ENCODE measurements at regions not wholly inside any gene's neighbourhood (a gene's known extent, or its start where the extent isn't known, plus 50 kb on each side); places are given as distances from the start of the nearest gene placed in this dataset.

DNA sequence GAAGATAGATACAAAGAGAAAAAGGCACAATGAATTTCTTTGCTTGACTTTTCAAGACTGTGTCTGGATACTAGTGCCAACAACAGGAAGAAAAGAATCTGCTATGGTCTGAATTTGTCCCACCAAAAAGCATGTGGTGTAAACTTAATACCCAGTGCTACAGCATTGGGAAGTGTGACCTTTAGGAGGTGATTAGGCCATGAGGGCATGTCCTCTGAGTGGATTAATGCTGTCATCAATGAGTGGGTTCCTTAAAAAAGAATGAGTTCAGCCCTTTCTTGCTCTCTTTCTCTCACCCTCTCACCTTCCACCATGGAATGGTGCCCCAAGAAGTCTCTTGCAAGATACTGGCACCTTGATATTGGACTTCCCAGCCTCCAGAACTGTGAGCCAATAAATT lies 155.7 kb upstream of the GPRIN3 start:
- H3K9me3 Mint-ChIP-seq (ENCODE audit: unreplicated experiment), result no peaks in the 10 kb centered on the region
- no peak overlapping the region for H3K4me3 Mint-ChIP-seq (ENCODE audit: unreplicated experiment)
- no peak for DNase-seq (ENCODE audit: extremely low spot score, unreplicated experiment)
- H3K36me3 Mint-ChIP-seq (ENCODE audit: unreplicated experiment), result no peaks in the 10 kb centered on the region
- no peak overlapping the region for H3K27ac Mint-ChIP-seq (ENCODE audit: unreplicated experiment)
- H3K27me3 Mint-ChIP-seq (ENCODE audit: unreplicated experiment), result peaks cover 15% of the 10 kb centered on the region
- TF ChIP-seq CTCF (IDR thresholded peaks at IDR 0.05), result no peak
- no peaks in the 10 kb centered on the region for H3K4me1 Mint-ChIP-seq (ENCODE audit: unreplicated experiment)

GRCh38 chr4:89447543-89447942 lies 139.9 kb upstream of the GPRIN3 start:
- no peak for TF ChIP-seq CTCF (IDR thresholded peaks at IDR 0.05)
- Mint-ChIP-seq H3K36me3 (ENCODE audit: unreplicated experiment) (peaks cover 2% of the 10 kb centered on the region), H3K4me3 (ENCODE audit: unreplicated experiment) (no peak overlapping the region), H3K27ac (ENCODE audit: unreplicated experiment) (no peak overlapping the region), H3K27me3 (ENCODE audit: unreplicated experiment) (no peaks in the 10 kb centered on the region), H3K4me1 (ENCODE audit: unreplicated experiment) (no peaks in the 10 kb centered on the region), H3K9me3 (ENCODE audit: unreplicated experiment) (peaks cover 18% of the 10 kb centered on the region)
- DNase-seq (ENCODE audit: extremely low spot score, unreplicated experiment), result no peak

DNA sequence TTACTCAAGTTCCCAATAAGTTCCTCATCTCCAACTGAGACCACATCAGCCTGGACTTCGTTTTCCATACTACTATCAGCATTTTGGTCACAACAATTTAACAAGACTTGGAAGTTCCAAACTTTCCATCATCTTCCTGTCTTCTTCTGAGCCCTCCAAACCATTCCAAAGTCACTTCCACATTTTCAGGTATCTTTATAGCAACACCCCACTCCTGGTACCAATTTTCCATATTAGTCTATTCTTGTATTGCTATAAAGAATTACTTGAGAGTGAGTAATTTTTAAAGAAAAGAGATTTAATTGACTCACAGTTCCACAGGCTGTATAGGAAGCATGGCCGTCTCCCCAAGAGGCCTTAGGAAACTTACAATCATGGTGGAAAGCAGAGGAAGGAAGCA lies 138.6 kb upstream of the GPRIN3 start:
- H3K4me1 Mint-ChIP-seq (ENCODE audit: unreplicated experiment), result no peaks in the 10 kb centered on the region
- H3K27me3 Mint-ChIP-seq (ENCODE audit: unreplicated experiment), result no peaks in the 10 kb centered on the region
- no peak overlapping the region for H3K27ac Mint-ChIP-seq (ENCODE audit: unreplicated experiment)
- DNase-seq (ENCODE audit: extremely low spot score, unreplicated experiment), result no peak
- H3K36me3 Mint-ChIP-seq (ENCODE audit: unreplicated experiment), result peaks cover 2% of the 10 kb centered on the region
- no peak for TF ChIP-seq CTCF (IDR thresholded peaks at IDR 0.05)
- H3K4me3 Mint-ChIP-seq (ENCODE audit: unreplicated experiment), result no peak overlapping the region
- H3K9me3 Mint-ChIP-seq (ENCODE audit: unreplicated experiment), result peaks cover 18% of the 10 kb centered on the region

- H3K4me1 Mint-ChIP-seq (ENCODE audit: unreplicated experiment), result no peaks in the 10 kb centered on the region
- peaks cover 8% of the 10 kb centered on the region for H3K27me3 Mint-ChIP-seq (ENCODE audit: unreplicated experiment)
- no peak for DNase-seq (ENCODE audit: extremely low spot score, unreplicated experiment)
- no peak overlapping the region for H3K27ac Mint-ChIP-seq (ENCODE audit: unreplicated experiment)
- H3K36me3 Mint-ChIP-seq (ENCODE audit: unreplicated experiment), result no peaks in the 10 kb centered on the region
- TF ChIP-seq CTCF (IDR thresholded peaks at IDR 0.05), result no peak
- H3K9me3 Mint-ChIP-seq (ENCODE audit: unreplicated experiment), result peaks cover 7% of the 10 kb centered on the region
- no peak overlapping the region for H3K4me3 Mint-ChIP-seq (ENCODE audit: unreplicated experiment)
These were observed 131.9 kb upstream of the GPRIN3 start for GRCh38 chr4:89439533-89439932.

GRCh38 chr4:89438102-89438831 lies 130.7 kb upstream of the GPRIN3 start:
- Mint-ChIP-seq H3K4me3 (ENCODE audit: unreplicated experiment) (no peak overlapping the region), H3K4me1 (ENCODE audit: unreplicated experiment) (no peaks in the 10 kb centered on the region), H3K27me3 (ENCODE audit: unreplicated experiment) (peaks cover 10% of the 10 kb centered on the region), H3K27ac (ENCODE audit: unreplicated experiment) (no peak overlapping the region), H3K9me3 (ENCODE audit: unreplicated experiment) (no peaks in the 10 kb centered on the region), H3K36me3 (ENCODE audit: unreplicated experiment) (no peaks in the 10 kb centered on the region)
- no peak for DNase-seq (ENCODE audit: extremely low spot score, unreplicated experiment)
- TF ChIP-seq CTCF (IDR thresholded peaks at IDR 0.05), result peak; percentile 26

All from osteocyte (in vitro differentiated cells).